ENCODE measurements at regions not wholly inside any gene's neighbourhood (a gene's known extent, or its start where the extent isn't known, plus 50 kb on each side); places are given as distances from the start of the nearest gene placed in this dataset.

- no peak for TF ChIP-seq SIRT6 (IDR thresholded peaks at IDR 0.05; ENCODE audit: low read length)
- no peak for TF ChIP-seq SP1 (IDR thresholded peaks at IDR 0.05; ENCODE audit: low read depth, low read length)
- TF ChIP-seq ATF3 (IDR thresholded peaks at IDR 0.05; ENCODE audit: insufficient read depth, low read depth, low read length) = no peak
- TF ChIP-seq TBP (IDR thresholded peaks at IDR 0.05; ENCODE audit: low read depth, low read length) = no peak
- no peak for TF ChIP-seq EZH2 (IDR thresholded peaks at IDR 0.05; ENCODE audit: low read depth, low read length, severe bottlenecking)
These were observed 432.6 kb upstream of the PROK2 start for GRCh38 chr3:72217570-72217969.

All from H1 (cell line).